IMR-90 (cell line): ENCODE measurements at regions not wholly inside any gene's neighbourhood (a gene's known extent, or its start where the extent isn't known, plus 50 kb on each side); places are given as distances from the start of the nearest gene placed in this dataset.

Source experiments
- ATAC-seq: fragments of 200-7000 bp; cut with Tn5 transposase; 2 replicates; pipeline ENCODE4 v1.9.1; 2020; ENCODE audit warnings: low read depth, mild to moderate bottlenecking, moderate library complexity
- BruUV-seq: library from RNA; stranded (reverse); fragments of 400-500 nt; replicated peaks from 2 replicates; lab custom pipeline; 2021; lab: Mats Ljungman, UMichigan
- CTCF ChIA-PET: fragments of 300-600 bp; formaldehyde crosslinking; extraction: SDS; loops from one replicate; lab custom pipeline; 2021; ENCODE audit warnings: antibody characterized with exemption; lab: Yijun Ruan, JAX
- POLR2A ChIA-PET: fragments of 300-600 bp; sonication (Branson Sonifier 250); formaldehyde crosslinking; loops from one replicate; lab custom pipeline; 2022; ENCODE audit warnings: antibody characterized with exemption; ENCODE audit not compliant: unreplicated experiment; lab: Charles Lee
- DNase-seq: peaks from one replicate; pipeline ENCODE4 v3.0.0; 2013
- H2AFZ ChIP-seq: replicated peaks from 2 replicates; pipeline ENCODE3; 2013; ENCODE audit warnings: low read length, mild to moderate bottlenecking; ENCODE audit not compliant: poor library complexity
- H2AK5ac ChIP-seq: 2 replicates; pipeline ENCODE4 v1.6.1; 2013; ENCODE audit warnings: low read depth, low read length, inconsistent platforms
- H2AK9ac ChIP-seq: replicated peaks from 2 replicates; pipeline ENCODE3; 2013; ENCODE audit warnings: mild to moderate bottlenecking, low read depth, low read length, moderate library complexity; ENCODE audit not compliant: poor library complexity
- H2BK120ac ChIP-seq: 2 replicates; pipeline ENCODE4 v1.6.1; 2013; ENCODE audit warnings: low read depth, low read length, inconsistent platforms
- H2BK15ac ChIP-seq: 3 replicates; pipeline ENCODE4 v1.6.1; 2013; ENCODE audit warnings: low read depth, low read length, inconsistent platforms
- H2BK20ac ChIP-seq: 2 replicates; pipeline ENCODE4 v1.6.1; 2013; ENCODE audit warnings: low read depth, mild to moderate bottlenecking, inconsistent platforms, low read length, moderate library complexity
- H2BK5ac ChIP-seq: 2 replicates; pipeline ENCODE4 v1.6.1; 2013; ENCODE audit warnings: mild to moderate bottlenecking, low read depth, low read length, inconsistent platforms; ENCODE audit not compliant: poor library complexity, severe bottlenecking
- H3K14ac ChIP-seq: replicated peaks from 2 replicates; pipeline ENCODE4 v1.6.1; 2013; ENCODE audit warnings: low read depth, low read length, inconsistent platforms
- H3K18ac ChIP-seq: 2 replicates; pipeline ENCODE4 v1.6.1; 2013; ENCODE audit warnings: low read depth, low read length, control low read depth
- H3K23ac ChIP-seq: 2 replicates; pipeline ENCODE4 v1.6.1; 2013; ENCODE audit warnings: low read depth, low read length, inconsistent platforms
- H3K27ac ChIP-seq: 2 replicates; pipeline ENCODE4 v1.5.1; 2013; ENCODE audit warnings: mild to moderate bottlenecking, control low read depth, low read length; ENCODE audit not compliant: insufficient read depth
- H3K27me3 ChIP-seq: 2 replicates; pipeline ENCODE4 v1.6.1; 2013; ENCODE audit warnings: low read length; ENCODE audit not compliant: control insufficient read depth, insufficient read depth
- H3K36me3 ChIP-seq: 2 replicates; pipeline ENCODE4 v1.6.1; 2013; ENCODE audit warnings: low read length, mixed read lengths; ENCODE audit not compliant: control insufficient read depth, insufficient read depth
- H3K4ac ChIP-seq: 2 replicates; pipeline ENCODE4 v1.6.1; 2013; ENCODE audit warnings: low read depth, low read length, inconsistent platforms
- H3K4me1 ChIP-seq: 2 replicates; pipeline ENCODE4 v1.6.1; 2013; ENCODE audit warnings: low read length, mixed read lengths; ENCODE audit not compliant: control insufficient read depth, insufficient read depth
- H3K4me2 ChIP-seq: 2 replicates; pipeline ENCODE4 v1.6.1; 2013; ENCODE audit warnings: low read depth, mild to moderate bottlenecking, control low read depth, low read length, moderate library complexity
- H3K4me3 ChIP-seq: 2 replicates; pipeline ENCODE4 v1.5.1; 2013; ENCODE audit warnings: low read depth, mild to moderate bottlenecking, control low read depth, low read length, moderate library complexity; ENCODE audit not compliant: insufficient read depth
- H3K56ac ChIP-seq: 2 replicates; pipeline ENCODE4 v1.6.1; 2013; ENCODE audit warnings: low read length, inconsistent platforms; ENCODE audit not compliant: insufficient read depth; ENCODE audit errors: extremely low read depth
- H3K79me1 ChIP-seq, 2 experiments: 2 replicates each; pipeline ENCODE4 v1.6.1; 2013; ENCODE audit warnings: low read length in 2 of 2, inconsistent platforms in 1 of 2, low read depth in 1 of 2
- H3K9ac ChIP-seq: 2 replicates; pipeline ENCODE4 v1.6.1; 2013; ENCODE audit warnings: low read depth, low read length, control low read depth
- H3K9me1 ChIP-seq: 2 replicates; pipeline ENCODE4 v1.6.1; 2013; ENCODE audit warnings: low read length, inconsistent platforms; ENCODE audit not compliant: insufficient read depth
- H3K9me3 ChIP-seq: 2 replicates; pipeline ENCODE4 v1.6.1; 2013; ENCODE audit warnings: low read length; ENCODE audit not compliant: control insufficient read depth, insufficient read depth
- H4K20me1 ChIP-seq: 2 replicates; pipeline ENCODE4 v1.6.1; 2013; ENCODE audit warnings: low read length, inconsistent platforms; ENCODE audit not compliant: insufficient read depth
- H4K5ac ChIP-seq: 2 replicates; pipeline ENCODE4 v1.6.1; 2013; ENCODE audit warnings: mild to moderate bottlenecking, low read depth, low read length, control low read depth
- H4K8ac ChIP-seq, 2 experiments: 2 replicates each; pipeline ENCODE4 v1.6.1; 2013; ENCODE audit warnings: low read depth in 2 of 2, low read length in 2 of 2, control low read depth in 1 of 2, inconsistent platforms in 1 of 2
- H4K91ac ChIP-seq: 2 replicates; pipeline ENCODE4 v1.6.1; 2013; ENCODE audit warnings: low read depth, low read length, inconsistent platforms; ENCODE audit not compliant: insufficient read depth
- BHLHE40 ChIP-seq: fragments of 150-350 bp; IDR thresholded peaks from 2 replicates; pipeline ENCODE4 v1.6.1; 2016; ENCODE audit warnings: mild to moderate bottlenecking, low read depth, low read length
- CEBPB ChIP-seq: IDR thresholded peaks from 2 replicates; pipeline ENCODE4 v1.6.1; 2012; ENCODE audit warnings: low read depth, low read length, improper control_type of control experiment
- CTCF ChIP-seq: conservative IDR thresholded peaks from 2 replicates; pipeline ENCODE4 v1.5.1; 2012; ENCODE audit warnings: mild to moderate bottlenecking, low read depth, low read length, improper control_type of control experiment
- FOS ChIP-seq: fragments of 150-350 bp; IDR thresholded peaks from 2 replicates; pipeline ENCODE4 v1.6.1; 2016; ENCODE audit warnings: low read depth, low read length
- MAFK ChIP-seq: IDR thresholded peaks from 2 replicates; pipeline ENCODE4 v1.6.1; 2012; ENCODE audit warnings: low read depth, low read length, improper control_type of control experiment
- NFE2L2 ChIP-seq: fragments of 150-350 bp; IDR thresholded peaks from 2 replicates; pipeline ENCODE4 v1.6.1; 2016; ENCODE audit warnings: low read depth, mild to moderate bottlenecking, low read length
- POLR2A ChIP-seq: IDR thresholded peaks from 2 replicates; pipeline ENCODE4 v1.6.1; 2012; ENCODE audit warnings: mild to moderate bottlenecking, low read depth, low read length
- RAD21 ChIP-seq: IDR thresholded peaks from 2 replicates; pipeline ENCODE4 v1.6.1; 2012; ENCODE audit warnings: low read length, improper control_type of control experiment
- RCOR1 ChIP-seq: IDR thresholded peaks from 2 replicates; pipeline ENCODE4 v1.6.1; 2012; ENCODE audit warnings: mild to moderate bottlenecking, low read length, improper control_type of control experiment; ENCODE audit not compliant: insufficient replicate concordance
- RFX5 ChIP-seq: IDR thresholded peaks from 2 replicates; pipeline ENCODE4 v1.8.0; 2012; ENCODE audit warnings: low read depth, mild to moderate bottlenecking, low read length, moderate library complexity
- SMC3 ChIP-seq: fragments of 150-350 bp; IDR thresholded peaks from 2 replicates; pipeline ENCODE4 v1.6.1; 2016; ENCODE audit warnings: low read depth, mild to moderate bottlenecking, antibody characterized with exemption, low read length, moderate library complexity
- USF2 ChIP-seq: fragments of 150-350 bp; IDR thresholded peaks from 2 replicates; pipeline ENCODE4 v1.6.1; 2017; ENCODE audit warnings: mild to moderate bottlenecking, antibody characterized with exemption, low read length, low read depth
- WGBS, 2 experiments: methylation state at CpG; one replicate each; pipeline versions ENCODE4 v1.1.5 to v1.1.7; 2013; ENCODE audit warnings: missing lambda C conversion rate in 2 of 2; ENCODE audit not compliant: insufficient read length in 1 of 2; ENCODE audit errors: extremely low coverage in 2 of 2; 5-methylcytosine and 5-hydroxymethylcytosine counted together
- dilution Hi-C: fragments of 300-500 bp; cut with HindIII; formaldehyde crosslinking; loops from one replicate; pipeline ENCODE4 v1.14.3; 2018; ENCODE audit warnings: low sequenced_read_pairs; ENCODE audit not compliant: unreplicated experiment
- in situ Hi-C: fragments of 300-500 bp; cut with MboI; formaldehyde crosslinking; loops from 3 replicates; pipeline ENCODE4 v1.14.3; 2019; ENCODE audit warnings: low sequenced_read_pairs, inconsistent platforms, mixed read lengths
- intact Hi-C: fragments of 100-400 bp; cut with micrococcal nuclease; formaldehyde crosslinking; loops from 2 replicates; pipeline ENCODE4 v1.10.0; 2022
- TF ChIP-seq, protein P1 (sequence below): fragments of 150-350 bp; IDR thresholded peaks from 2 replicates; pipeline ENCODE4 v1.6.1; 2016; ENCODE audit warnings: low read depth, mild to moderate bottlenecking, low read length, moderate library complexity, borderline replicate concordance

DNA sequence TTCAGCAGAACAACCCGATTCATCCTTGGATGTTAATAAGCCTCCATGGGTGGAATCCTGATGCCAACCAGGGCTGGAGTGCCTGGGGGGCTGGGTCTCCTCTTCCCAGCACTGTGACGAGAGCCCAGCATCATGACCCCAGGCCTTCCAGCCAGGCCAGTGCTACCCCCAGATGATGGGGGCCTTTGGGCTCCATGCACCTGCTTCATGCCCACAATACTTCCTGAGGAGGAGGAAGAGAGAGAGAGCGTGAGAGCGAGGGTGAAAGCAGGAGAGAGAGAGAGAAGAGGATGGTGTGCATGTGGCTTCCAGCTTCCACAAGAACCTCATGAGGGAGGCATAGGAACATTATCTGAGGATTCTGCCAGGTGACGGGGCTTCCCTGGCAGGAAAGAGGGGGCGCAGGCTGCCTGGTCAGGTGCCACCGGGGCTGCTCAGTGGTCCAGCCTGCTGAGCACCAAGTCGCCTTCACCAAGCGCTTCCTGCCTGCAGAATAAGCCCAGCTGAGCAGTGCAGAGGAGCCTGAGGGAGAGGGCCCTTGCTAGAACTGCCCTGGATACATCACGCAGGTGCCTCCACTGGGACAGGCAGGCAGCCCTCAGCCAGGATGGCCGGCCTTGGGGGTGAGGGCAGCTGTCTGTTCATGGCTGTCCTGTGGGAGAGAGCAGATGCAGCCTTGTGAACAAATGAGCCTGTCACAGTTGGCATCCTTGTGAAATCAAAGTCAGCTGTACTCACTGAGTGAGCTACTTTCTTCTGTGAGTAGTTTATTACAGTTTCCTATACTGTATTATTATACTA is 243.3 kb upstream of the B3GAT1 start:
- WGBS, 2 experiments = 62% methylated on average over 5 of the region's 11 CpGs; no CpG with 5 or more reads in 1 of the 2 experiments

More for the DNA sequence above, 243.3 kb upstream of the B3GAT1 start:
- intact Hi-C loops (no loop called here), in situ Hi-C loops (no loop called here), dilution Hi-C loops (no loop called here)
- H3K79me1 ChIP-seq = no peaks in the 10 kb centered on the region
- ChIA-PET POLR2A (no interaction called here), CTCF (no interaction called here)
- TF ChIP-seq NFE2L2 (no peak), RFX5 (no peak), CEBPB (no peak), USF2 (no peak), RAD21 (no peak), RCOR1 (no peak), BHLHE40 (no peak), FOS (no peak), SMC3 (no peak), POLR2A (no peak), CTCF (no peak), MAFK (no peak)
- TF ChIP-seq, protein P1, sequence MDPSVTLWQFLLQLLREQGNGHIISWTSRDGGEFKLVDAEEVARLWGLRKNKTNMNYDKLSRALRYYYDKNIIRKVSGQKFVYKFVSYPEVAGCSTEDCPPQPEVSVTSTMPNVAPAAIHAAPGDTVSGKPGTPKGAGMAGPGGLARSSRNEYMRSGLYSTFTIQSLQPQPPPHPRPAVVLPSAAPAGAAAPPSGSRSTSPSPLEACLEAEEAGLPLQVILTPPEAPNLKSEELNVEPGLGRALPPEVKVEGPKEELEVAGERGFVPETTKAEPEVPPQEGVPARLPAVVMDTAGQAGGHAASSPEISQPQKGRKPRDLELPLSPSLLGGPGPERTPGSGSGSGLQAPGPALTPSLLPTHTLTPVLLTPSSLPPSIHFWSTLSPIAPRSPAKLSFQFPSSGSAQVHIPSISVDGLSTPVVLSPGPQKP = no peak
- H2BK20ac ChIP-seq = no peak overlapping the region
- H3K9ac ChIP-seq = no peak overlapping the region
- no peaks in the 10 kb centered on the region for H3K36me3 ChIP-seq
- no peak overlapping the region for H2BK15ac ChIP-seq
- H3K4me1 ChIP-seq = no peaks in the 10 kb centered on the region
- no peak overlapping the region for H3K27ac ChIP-seq
- DNase-seq = no peak
- H3K9me1 ChIP-seq = no peaks in the 10 kb centered on the region
- no peak overlapping the region for H3K14ac ChIP-seq
- no peak overlapping the region for H2AFZ ChIP-seq
- H4K8ac ChIP-seq = no peak overlapping the region
- H3K4me2 ChIP-seq = no peak overlapping the region
- no TSS peak for BruUV-seq
- H4K5ac ChIP-seq = no peak overlapping the region
- no peak overlapping the region for H3K56ac ChIP-seq
- no peak overlapping the region for H2AK9ac ChIP-seq
- no peak for ATAC-seq
- no peak overlapping the region for H3K4ac ChIP-seq
- H2AK5ac ChIP-seq = no peak overlapping the region
- no peak overlapping the region for H3K18ac ChIP-seq
- no peaks in the 10 kb centered on the region for H3K27me3 ChIP-seq
- H2BK5ac ChIP-seq = no peak overlapping the region
- H2BK120ac ChIP-seq = no peak overlapping the region
- H3K23ac ChIP-seq = no peak overlapping the region
- H4K91ac ChIP-seq = no peak overlapping the region
- no peak overlapping the region for H3K4me3 ChIP-seq
- H4K20me1 ChIP-seq = no peaks in the 10 kb centered on the region
- H3K9me3 ChIP-seq = peaks cover 29% of the 10 kb centered on the region
